HEK293 (cell line): ENCODE measurements at regions not wholly inside any gene's neighbourhood (a gene's known extent, or its start where the extent isn't known, plus 50 kb on each side); places are given as distances from the start of the nearest gene placed in this dataset.

Experiments
- CTCF ChIA-PET: fragments of 350-600 bp; formaldehyde crosslinking; extraction: SDS; loops from one replicate; lab custom pipeline; 2021; ENCODE audit warnings: antibody characterized with exemption; lab: Yijun Ruan, JAX
- POLR2A ChIA-PET: fragments of 300-600 bp; formaldehyde crosslinking; extraction: SDS; loops from one replicate; lab custom pipeline; 2020; ENCODE audit warnings: antibody characterized with exemption, inconsistent platforms; lab: Yijun Ruan, JAX
- H3K27ac ChIP-seq: fragments of 200-500 bp; sonication (Bioruptor generic); 2 replicates; pipeline ENCODE4 v1.5.1; 2014; ENCODE audit warnings: low read depth, low read length, control low read depth, inconsistent platforms; ENCODE audit errors: extremely low read depth
- H3K36me3 ChIP-seq, 2 experiments: fragments of 200-500 bp in 1 of 2; sonication (Bioruptor generic) in 1 of 2; 1 replicate in 1 of 2; 2 replicates in 1 of 2; pipeline ENCODE4 v1.5.1; 2014 to 2017; ENCODE audit warnings: inconsistent platforms in 2 of 2, low read length in 2 of 2; ENCODE audit not compliant: control insufficient read depth in 2 of 2, insufficient read depth in 1 of 2
- H3K4me1 ChIP-seq: fragments of 200-500 bp; sonication (Bioruptor generic); 2 replicates; pipeline ENCODE4 v1.5.1; 2014; ENCODE audit warnings: mild to moderate bottlenecking, low read length, inconsistent platforms; ENCODE audit not compliant: control insufficient read depth, insufficient read depth
- H3K4me3 ChIP-seq: 2 replicates; pipeline ENCODE4 v1.5.1; 2011; ENCODE audit warnings: low read depth, mild to moderate bottlenecking, control low read depth, low read length, moderate library complexity
- H3K9me3 ChIP-seq: fragments of 200-500 bp; sonication (Bioruptor generic); 2 replicates; pipeline ENCODE4 v1.5.1; 2014; ENCODE audit warnings: low read depth, low read length, inconsistent platforms; ENCODE audit not compliant: control insufficient read depth, insufficient read depth
- AEBP2 ChIP-seq: fragments of 450-650 bp; formaldehyde crosslinking; IDR thresholded peaks from 2 replicates; pipeline ENCODE4 v1.5.1; 2016; ENCODE audit warnings: missing biosample characterization, missing genetic modification characterization, borderline replicate concordance
- GLIS1 ChIP-seq: fragments of 450-650 bp; formaldehyde crosslinking; IDR thresholded peaks from 2 replicates; pipeline ENCODE4 v1.5.1; 2016; ENCODE audit warnings: missing biosample characterization, missing genetic modification characterization
- HOXD13 ChIP-seq: sonication (generic); formaldehyde crosslinking; IDR thresholded peaks from 2 replicates; pipeline ENCODE4 v1.8.0; 2022; ENCODE audit warnings: missing genetic modification reagents, borderline replicate concordance
- PATZ1 ChIP-seq: fragments of 450-650 bp; formaldehyde crosslinking; IDR thresholded peaks from 2 replicates; pipeline ENCODE4 v1.5.1; 2016; ENCODE audit warnings: missing biosample characterization, missing genetic modification characterization
- TCF7L2 ChIP-seq: IDR thresholded peaks from 2 replicates; pipeline ENCODE4 v1.6.1; 2011; ENCODE audit warnings: low read depth, mild to moderate bottlenecking, inconsistent platforms, low read length, moderate library complexity, borderline replicate concordance
- ZFP3 ChIP-seq: fragments of 450-650 bp; formaldehyde crosslinking; IDR thresholded peaks from 2 replicates; pipeline ENCODE4 v1.5.1; 2016; ENCODE audit warnings: low read depth, missing biosample characterization, missing genetic modification characterization
- ZNF148 ChIP-seq: fragments of 450-650 bp; formaldehyde crosslinking; IDR thresholded peaks from 2 replicates; pipeline ENCODE4 v1.5.0; 2017; ENCODE audit warnings: missing biosample characterization, missing genetic modification characterization, borderline replicate concordance
- ZNF2 ChIP-seq: fragments of 450-650 bp; formaldehyde crosslinking; IDR thresholded peaks from 2 replicates; pipeline ENCODE4 v1.5.1; 2016; ENCODE audit warnings: missing biosample characterization, missing genetic modification characterization
- ZNF214 ChIP-seq: fragments of 450-650 bp; formaldehyde crosslinking; IDR thresholded peaks from 2 replicates; pipeline ENCODE4 v1.5.1; 2017; ENCODE audit warnings: missing biosample characterization, mild to moderate bottlenecking, missing genetic modification characterization, borderline replicate concordance
- ZNF221 ChIP-seq: fragments of 450-650 bp; formaldehyde crosslinking; IDR thresholded peaks from 2 replicates; pipeline ENCODE4 v1.5.1; 2017; ENCODE audit warnings: missing biosample characterization, missing genetic modification characterization, borderline replicate concordance
- ZNF473 ChIP-seq: fragments of 450-650 bp; formaldehyde crosslinking; IDR thresholded peaks from 2 replicates; pipeline ENCODE4 v1.5.1; 2017; ENCODE audit warnings: missing biosample characterization, missing genetic modification characterization
- ZNF488 ChIP-seq: fragments of 450-650 bp; formaldehyde crosslinking; IDR thresholded peaks from 2 replicates; pipeline ENCODE4 v1.5.1; 2016; ENCODE audit warnings: missing biosample characterization, missing genetic modification characterization
- ZNF580 ChIP-seq: fragments of 450-650 bp; formaldehyde crosslinking; IDR thresholded peaks from 2 replicates; pipeline ENCODE4 v1.5.1; 2016; ENCODE audit warnings: missing biosample characterization, missing genetic modification characterization
- ZNF623 ChIP-seq: fragments of 450-650 bp; formaldehyde crosslinking; IDR thresholded peaks from 2 replicates; pipeline ENCODE4 v1.5.1; 2016; ENCODE audit warnings: missing biosample characterization, missing genetic modification characterization
- ZNF707 ChIP-seq: fragments of 450-650 bp; formaldehyde crosslinking; IDR thresholded peaks from 2 replicates; pipeline ENCODE4 v1.5.1; 2016; ENCODE audit warnings: missing biosample characterization, missing genetic modification characterization
- ZNF837 ChIP-seq: fragments of 450-650 bp; formaldehyde crosslinking; IDR thresholded peaks from 2 replicates; pipeline ENCODE4 v1.5.1; 2016; ENCODE audit warnings: missing biosample characterization, missing genetic modification characterization
- TF ChIP-seq, protein P1 (sequence below): fragments of 450-650 bp; formaldehyde crosslinking; IDR thresholded peaks from 2 replicates; pipeline ENCODE4 v1.5.1; 2016; ENCODE audit warnings: missing biosample characterization, missing genetic modification characterization

DNA sequence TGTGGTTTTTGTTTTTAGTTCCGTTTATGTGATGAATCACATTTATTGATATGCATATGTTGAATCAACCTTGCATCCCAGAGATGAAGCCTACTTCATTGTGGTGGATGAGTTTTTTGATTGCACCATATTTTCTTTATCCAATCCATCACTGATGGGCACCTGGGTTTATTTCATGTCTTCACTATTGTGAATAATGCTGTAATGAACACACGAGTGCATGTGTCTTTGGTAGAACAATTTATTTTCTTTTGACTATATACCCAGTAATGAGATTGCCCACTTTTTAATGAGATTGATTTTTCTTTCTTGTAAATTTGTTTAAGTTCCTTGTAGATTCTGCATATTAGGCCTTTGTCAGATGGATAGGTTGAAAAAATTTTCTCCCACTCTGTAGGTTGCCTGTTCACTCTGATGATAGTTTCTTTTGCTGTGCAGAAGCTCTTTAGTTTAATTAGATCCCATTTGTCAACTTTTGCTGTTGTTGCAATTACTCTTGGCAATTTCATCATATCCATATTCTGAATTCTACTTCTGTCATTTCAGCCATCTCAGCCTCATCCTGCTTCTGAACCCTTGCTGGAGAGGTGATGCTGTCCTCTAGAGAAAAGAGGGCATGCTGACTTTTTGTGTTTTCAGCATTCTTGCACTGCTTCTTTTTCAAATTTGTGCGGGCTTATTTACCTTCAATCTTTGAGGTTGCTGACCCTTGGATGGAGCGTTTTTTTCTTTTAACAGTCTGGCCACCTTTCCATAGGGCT lies 96.2 kb upstream of the CTAGE1 start:
- CTCF ChIA-PET: no interaction called here

More for the DNA sequence above, 96.2 kb upstream of the CTAGE1 start:
- Histone ChIP-seq H3K36me3 (no peaks in the 10 kb centered on the region), H3K9me3 (no peaks in the 10 kb centered on the region), H3K27ac (no peak overlapping the region), H3K4me3 (no peak overlapping the region), H3K4me1 (no peaks in the 10 kb centered on the region)
- POLR2A ChIA-PET: no interaction called here
- TF ChIP-seq, protein P1, sequence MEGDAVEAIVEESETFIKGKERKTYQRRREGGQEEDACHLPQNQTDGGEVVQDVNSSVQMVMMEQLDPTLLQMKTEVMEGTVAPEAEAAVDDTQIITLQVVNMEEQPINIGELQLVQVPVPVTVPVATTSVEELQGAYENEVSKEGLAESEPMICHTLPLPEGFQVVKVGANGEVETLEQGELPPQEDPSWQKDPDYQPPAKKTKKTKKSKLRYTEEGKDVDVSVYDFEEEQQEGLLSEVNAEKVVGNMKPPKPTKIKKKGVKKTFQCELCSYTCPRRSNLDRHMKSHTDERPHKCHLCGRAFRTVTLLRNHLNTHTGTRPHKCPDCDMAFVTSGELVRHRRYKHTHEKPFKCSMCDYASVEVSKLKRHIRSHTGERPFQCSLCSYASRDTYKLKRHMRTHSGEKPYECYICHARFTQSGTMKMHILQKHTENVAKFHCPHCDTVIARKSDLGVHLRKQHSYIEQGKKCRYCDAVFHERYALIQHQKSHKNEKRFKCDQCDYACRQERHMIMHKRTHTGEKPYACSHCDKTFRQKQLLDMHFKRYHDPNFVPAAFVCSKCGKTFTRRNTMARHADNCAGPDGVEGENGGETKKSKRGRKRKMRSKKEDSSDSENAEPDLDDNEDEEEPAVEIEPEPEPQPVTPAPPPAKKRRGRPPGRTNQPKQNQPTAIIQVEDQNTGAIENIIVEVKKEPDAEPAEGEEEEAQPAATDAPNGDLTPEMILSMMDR (tag by site-specific recombination): no peak
- TF ChIP-seq HOXD13: no peak
- no peak for TF ChIP-seq ZNF214 (tag by site-specific recombination)
- TF ChIP-seq ZNF488: no peak
- no peak for TF ChIP-seq ZNF707 (tag by site-specific recombination)
- TF ChIP-seq ZNF837 (tag by site-specific recombination): no peak
- TF ChIP-seq ZNF2 (tag by site-specific recombination): no peak
- TF ChIP-seq ZNF148 (tag by site-specific recombination): no peak
- TF ChIP-seq ZFP3 (tag by site-specific recombination): no peak
- TF ChIP-seq AEBP2 (tag by site-specific recombination): no peak
- no peak for TF ChIP-seq ZNF623
- TF ChIP-seq PATZ1 (tag by site-specific recombination): no peak
- no peak for TF ChIP-seq ZNF580 (tag by site-specific recombination)
- no peak for TF ChIP-seq ZNF473 (tag by site-specific recombination)
- no peak for TF ChIP-seq TCF7L2
- TF ChIP-seq ZNF221 (tag by site-specific recombination): no peak
- no peak for TF ChIP-seq GLIS1 (tag by site-specific recombination)
